Stimulated activated naive B cell treated with anti-CD40 and anti-IgM and Interleukin-4, amounts not matched to agents 10 μg/mL and 1 μg/mL and 100 μg/mL, for 72 hours (primary cell): ENCODE measurements at regions not wholly inside any gene's neighbourhood (a gene's known extent, or its start where the extent isn't known, plus 50 kb on each side); places are given as distances from the start of the nearest gene placed in this dataset.

Source experiments
- ATAC-seq, 2 donors: fragments of 150-1000 bp; cut with Tn5 transposase; replicated peaks; 2 replicates each; pipeline ENCODE4 v1.10.0; 2021; ENCODE audit warnings: moderate library complexity in 1 of 2
- DNase-seq: peaks from one replicate; pipeline ENCODE4 v3.0.0; 2021
- H3K27ac Mint-ChIP-seq: one replicate; pipeline ENCODE4 v1.8.0; 2022; ENCODE audit warnings: mild to moderate bottlenecking, mixed read lengths
- H3K27me3 Mint-ChIP-seq, 2 donors: one replicate each; pipeline ENCODE4 v1.8.0; 2022; ENCODE audit warnings: mixed read lengths in 2 of 2
- H3K36me3 Mint-ChIP-seq, 2 donors: one replicate each; pipeline ENCODE4 v1.8.0; 2022; ENCODE audit warnings: mixed read lengths in 2 of 2, mild to moderate bottlenecking in 1 of 2
- H3K4me1 Mint-ChIP-seq, 2 donors: one replicate each; pipeline ENCODE4 v1.8.0; 2022; ENCODE audit warnings: mixed read lengths in 2 of 2, mild to moderate bottlenecking in 1 of 2
- H3K4me3 Mint-ChIP-seq, 2 donors: one replicate each; pipeline ENCODE4 v1.8.0; 2022; ENCODE audit warnings: mild to moderate bottlenecking in 2 of 2, mixed read lengths in 2 of 2, moderate library complexity in 1 of 2
- H3K9me3 Mint-ChIP-seq, 2 donors: one replicate each; pipeline ENCODE4 v1.8.0; 2022; ENCODE audit warnings: mixed read lengths in 2 of 2, mild to moderate bottlenecking in 1 of 2

GRCh38 chr3:144182501-144182900 lies 210.9 kb downstream of the DIPK2A start:
- no peaks in the 10 kb centered on the region for H3K4me1 Mint-ChIP-seq
- peaks cover 0 to 4% of the 10 kb centered on the region in 2 donors for H3K9me3 Mint-ChIP-seq
- H3K27ac Mint-ChIP-seq: no peak overlapping the region
- no peaks in the 10 kb centered on the region for H3K36me3 Mint-ChIP-seq
- H3K4me3 Mint-ChIP-seq: no peak overlapping the region
- DNase-seq (no peak), ATAC-seq (no peak)
- H3K27me3 Mint-ChIP-seq: peaks cover 0 to 4% of the 10 kb centered on the region in 2 donors

- Mint-ChIP-seq H3K4me1 (no peaks in the 10 kb centered on the region), H3K27me3 (peaks cover 0 to 4% of the 10 kb centered on the region in 2 donors)
- no peak for DNase-seq
These were observed 213.7 kb downstream of the DIPK2A start for GRCh38 chr3:144185276-144185675.

DNA sequence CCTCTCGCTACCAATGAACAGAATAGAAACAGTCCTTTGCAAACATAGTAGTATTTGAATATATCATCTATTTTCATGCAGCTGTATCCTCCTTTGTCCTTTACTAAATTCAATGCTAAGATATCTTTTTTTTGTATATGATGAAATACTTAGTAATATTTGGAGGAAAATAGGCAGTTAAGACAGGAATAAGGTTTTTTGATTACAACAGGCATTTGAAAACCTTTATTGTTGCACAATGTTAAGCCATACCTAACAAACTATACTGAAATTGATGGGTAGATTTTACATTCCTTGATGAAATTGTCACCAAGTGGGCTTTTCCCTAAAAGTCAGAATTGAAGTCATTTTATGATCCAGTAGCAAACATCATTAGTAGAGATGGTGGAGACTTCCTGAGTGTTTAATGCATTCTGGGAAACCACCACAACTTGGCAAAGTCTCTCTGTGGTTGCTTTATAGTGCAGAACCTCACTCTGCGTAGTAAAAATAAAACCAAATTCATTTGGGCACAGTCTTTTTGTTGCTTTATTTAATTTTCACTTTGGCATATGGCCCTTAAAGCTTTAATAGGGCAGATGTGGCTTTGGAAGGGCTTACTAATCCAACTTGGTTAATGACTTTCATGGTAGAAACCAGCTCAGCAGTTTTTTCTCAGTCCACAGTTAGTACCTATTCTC lies 216.0 kb downstream of the DIPK2A start:
- Mint-ChIP-seq H3K27me3 (peaks cover 0 to 4% of the 10 kb centered on the region in 2 donors), H3K36me3 (no peaks in the 10 kb centered on the region)
- DNase-seq: no peak

More at GRCh38 chr3:144185276-144185675, 213.7 kb downstream of the DIPK2A start:
- Mint-ChIP-seq H3K27ac (no peak overlapping the region), H3K9me3 (peaks cover 0 to 4% of the 10 kb centered on the region in 2 donors), H3K4me3 (no peak overlapping the region), H3K36me3 (no peaks in the 10 kb centered on the region)
- no peak for ATAC-seq

DNA sequence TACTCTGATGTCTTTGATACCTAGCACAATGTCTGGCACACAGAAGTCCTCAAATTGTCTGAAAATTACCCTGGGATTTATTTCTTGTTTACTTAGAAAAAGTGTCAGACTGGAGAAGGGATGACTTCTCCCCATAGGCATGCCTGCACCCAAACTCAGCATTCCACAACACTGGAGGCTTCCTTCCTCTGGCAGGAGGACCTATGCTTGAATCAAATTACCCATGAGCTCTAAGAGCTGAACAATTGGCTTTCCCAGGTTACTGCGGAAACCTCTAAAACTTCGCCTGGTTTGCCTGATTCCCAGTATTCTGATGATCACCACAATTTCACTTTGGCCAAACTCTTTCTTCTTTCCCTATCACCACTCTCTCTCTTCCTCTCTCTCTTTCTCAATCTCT lies 217.4 kb downstream of the DIPK2A start:
- H3K27me3 Mint-ChIP-seq: peaks cover 0 to 4% of the 10 kb centered on the region in 2 donors
- no peak overlapping the region for H3K4me3 Mint-ChIP-seq
- ATAC-seq (no peak), DNase-seq (no peak)
- H3K36me3 Mint-ChIP-seq: no peaks in the 10 kb centered on the region
- no peak overlapping the region for H3K27ac Mint-ChIP-seq
- no peaks in the 10 kb centered on the region for H3K4me1 Mint-ChIP-seq
- H3K9me3 Mint-ChIP-seq: peaks cover 6 to 14% of the 10 kb centered on the region in 2 donors

More for the DNA sequence above, 216.0 kb downstream of the DIPK2A start:
- H3K4me1 Mint-ChIP-seq: no peaks in the 10 kb centered on the region
- no peak overlapping the region for H3K4me3 Mint-ChIP-seq
- no peak overlapping the region for H3K27ac Mint-ChIP-seq
- ATAC-seq: no peak
- peaks cover 0 to 7% of the 10 kb centered on the region in 2 donors for H3K9me3 Mint-ChIP-seq

GRCh38 chr3:144197116-144197515 lies 225.5 kb downstream of the DIPK2A start:
- ATAC-seq (no peak), DNase-seq (no peak)
- H3K9me3 Mint-ChIP-seq: peaks cover 15 to 17% of the 10 kb centered on the region in 2 donors
- no peak overlapping the region for H3K27ac Mint-ChIP-seq
- H3K4me3 Mint-ChIP-seq: no peak overlapping the region
- peaks cover 0 to 6% of the 10 kb centered on the region in 2 donors for H3K36me3 Mint-ChIP-seq
- H3K4me1 Mint-ChIP-seq: no peaks in the 10 kb centered on the region
- peaks cover 0 to 6% of the 10 kb centered on the region in 2 donors for H3K27me3 Mint-ChIP-seq

- Mint-ChIP-seq H3K27me3 (peaks cover 0 to 6% of the 10 kb centered on the region in 2 donors), H3K36me3 (peaks cover 0 to 6% of the 10 kb centered on the region in 2 donors), H3K27ac (no peak overlapping the region), H3K9me3 (peaks cover 15 to 17% of the 10 kb centered on the region in 2 donors), H3K4me3 (no peak overlapping the region), H3K4me1 (no peaks in the 10 kb centered on the region)
- DNase-seq (no peak), ATAC-seq (no peak)
These were observed 226.0 kb downstream of the DIPK2A start for GRCh38 chr3:144197582-144197981.

DNA sequence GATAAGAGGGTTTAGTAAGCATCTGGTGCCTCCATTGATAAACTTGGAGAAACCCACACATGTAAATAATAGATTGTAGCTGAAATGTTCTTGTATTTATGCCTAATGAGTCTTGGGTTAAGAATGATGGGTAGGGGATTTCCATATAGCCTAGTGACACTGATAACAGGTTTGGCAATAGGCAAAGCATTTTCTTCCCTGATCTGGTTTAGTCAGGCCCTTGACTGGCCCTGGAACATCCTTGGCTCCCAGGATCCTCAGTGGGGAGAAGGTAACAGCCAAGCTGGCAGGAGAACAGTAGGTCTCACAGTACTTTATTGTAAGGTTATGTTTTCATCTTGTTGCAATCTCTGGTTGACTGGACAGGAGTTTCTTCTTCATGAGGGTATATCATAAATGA lies 228.4 kb downstream of the DIPK2A start:
- ATAC-seq: no peak
- peaks cover 2 to 4% of the 10 kb centered on the region in 2 donors for H3K9me3 Mint-ChIP-seq
- H3K27ac Mint-ChIP-seq: no peak overlapping the region
- H3K4me1 Mint-ChIP-seq: no peaks in the 10 kb centered on the region
- DNase-seq: no peak
- no peak overlapping the region for H3K4me3 Mint-ChIP-seq
- H3K36me3 Mint-ChIP-seq: peaks cover 0 to 2% of the 10 kb centered on the region in 2 donors
- H3K27me3 Mint-ChIP-seq: peaks cover 0 to 6% of the 10 kb centered on the region in 2 donors

GRCh38 chr3:144200466-144200865 lies 228.8 kb downstream of the DIPK2A start:
- Mint-ChIP-seq H3K4me3 (no peak overlapping the region), H3K9me3 (peaks cover 0 to 2% of the 10 kb centered on the region in 2 donors), H3K27ac (no peak overlapping the region), H3K4me1 (no peaks in the 10 kb centered on the region), H3K36me3 (no peaks in the 10 kb centered on the region), H3K27me3 (peaks cover 0 to 4% of the 10 kb centered on the region in 2 donors)
- no peak for ATAC-seq
- no peak for DNase-seq

DNA sequence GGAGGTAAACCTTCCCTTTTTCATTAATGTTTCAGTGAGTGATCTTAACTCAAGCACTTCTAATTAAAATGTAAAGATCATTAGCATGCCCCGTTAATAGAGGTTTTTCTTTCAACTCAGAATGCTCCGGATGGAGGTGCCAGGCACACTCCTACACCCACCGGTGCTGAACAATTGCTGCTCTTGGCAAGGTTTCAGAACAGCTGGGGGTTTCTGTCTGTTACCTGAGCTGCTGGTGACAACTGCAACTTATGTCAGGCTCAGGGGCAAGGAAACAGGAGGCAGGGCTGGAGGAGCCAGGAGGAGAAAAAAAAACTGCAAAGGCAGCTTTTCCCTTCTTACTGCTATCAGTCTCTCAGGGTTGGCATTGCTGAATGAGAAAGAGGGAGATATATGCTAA lies 250.1 kb downstream of the DIPK2A start:
- Mint-ChIP-seq H3K9me3 (peaks cover 2 to 4% of the 10 kb centered on the region in 2 donors), H3K27ac (no peak overlapping the region), H3K4me3 (no peak overlapping the region), H3K27me3 (peaks cover 4 to 6% of the 10 kb centered on the region in 2 donors), H3K4me1 (no peaks in the 10 kb centered on the region), H3K36me3 (no peaks in the 10 kb centered on the region)
- ATAC-seq (no peak), DNase-seq (no peak)

- Mint-ChIP-seq H3K4me3 (no peak overlapping the region), H3K27ac (no peak overlapping the region), H3K36me3 (no peaks in the 10 kb centered on the region), H3K27me3 (peaks cover 0 to 10% of the 10 kb centered on the region in 2 donors), H3K9me3 (no peaks in the 10 kb centered on the region), H3K4me1 (no peaks in the 10 kb centered on the region)
- no peak for ATAC-seq
- DNase-seq: no peak
These were observed 257.7 kb downstream of the DIPK2A start for GRCh38 chr3:144229330-144229729.

- no peaks in the 10 kb centered on the region for H3K9me3 Mint-ChIP-seq
- H3K36me3 Mint-ChIP-seq: no peaks in the 10 kb centered on the region
- H3K27me3 Mint-ChIP-seq: peaks cover 0 to 10% of the 10 kb centered on the region in 2 donors
- no peak overlapping the region for H3K27ac Mint-ChIP-seq
- H3K4me1 Mint-ChIP-seq: no peaks in the 10 kb centered on the region
- no peak overlapping the region for H3K4me3 Mint-ChIP-seq
- no peak for ATAC-seq
- no peak for DNase-seq
These were observed 258.3 kb downstream of the DIPK2A start for GRCh38 chr3:144229953-144230352.

DNA sequence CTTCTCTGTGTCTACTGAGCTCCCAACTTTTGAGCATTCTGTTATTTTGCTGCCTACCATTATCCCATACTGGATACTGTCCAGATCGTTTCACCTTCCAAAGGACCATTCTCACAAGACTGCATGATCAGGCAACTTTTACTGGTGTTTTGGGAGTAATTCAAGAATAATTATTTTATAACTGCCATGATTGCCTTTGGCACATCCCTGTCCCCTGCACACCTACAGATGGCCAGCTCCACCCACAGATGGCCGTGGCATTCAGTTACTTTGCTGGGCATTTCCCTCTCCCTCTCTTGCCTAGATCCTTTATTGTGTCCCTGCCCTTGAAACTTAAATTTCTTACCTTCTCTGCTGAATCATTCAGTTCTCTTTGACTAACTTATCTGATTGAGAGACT lies 263.9 kb downstream of the DIPK2A start:
- Mint-ChIP-seq H3K4me1 (no peaks in the 10 kb centered on the region), H3K36me3 (no peaks in the 10 kb centered on the region), H3K4me3 (no peak overlapping the region), H3K27ac (no peak overlapping the region), H3K9me3 (no peaks in the 10 kb centered on the region), H3K27me3 (peaks cover 0 to 5% of the 10 kb centered on the region in 2 donors)
- ATAC-seq (no peak), DNase-seq (no peak)

DNA sequence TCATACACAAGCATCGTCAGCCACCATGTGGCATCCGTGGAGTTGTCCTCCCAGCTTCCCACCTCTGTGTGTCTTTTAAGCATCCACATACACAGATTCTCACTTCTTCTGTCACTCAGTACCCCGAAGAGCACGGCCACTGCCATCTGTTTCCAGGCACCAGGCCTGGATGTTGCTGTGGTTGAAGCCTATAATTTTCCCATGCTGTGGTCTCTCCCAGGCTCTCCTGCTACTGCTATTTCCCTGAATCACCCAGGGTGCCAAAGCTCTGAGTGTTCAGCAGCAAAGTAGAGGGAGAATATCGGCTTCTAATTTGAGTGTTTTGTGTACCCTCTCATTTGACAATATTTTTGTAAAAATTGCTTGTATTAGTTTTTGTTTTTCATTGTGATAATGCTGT lies 265.7 kb downstream of the DIPK2A start:
- Mint-ChIP-seq H3K4me3 (no peak overlapping the region), H3K36me3 (no peaks in the 10 kb centered on the region), H3K9me3 (no peaks in the 10 kb centered on the region), H3K27ac (no peak overlapping the region), H3K4me1 (no peaks in the 10 kb centered on the region), H3K27me3 (peaks cover 0 to 5% of the 10 kb centered on the region in 2 donors)
- DNase-seq (no peak), ATAC-seq (no peak)

- Mint-ChIP-seq H3K9me3 (no peaks in the 10 kb centered on the region), H3K36me3 (no peaks in the 10 kb centered on the region), H3K4me1 (no peaks in the 10 kb centered on the region), H3K27ac (no peak overlapping the region), H3K4me3 (no peak overlapping the region), H3K27me3 (peaks cover 0 to 6% of the 10 kb centered on the region in 2 donors)
- no peak for ATAC-seq
- no peak for DNase-seq
These were observed 269.8 kb downstream of the DIPK2A start for GRCh38 chr3:144241404-144241803.

- no peaks in the 10 kb centered on the region for H3K36me3 Mint-ChIP-seq
- no peaks in the 10 kb centered on the region for H3K9me3 Mint-ChIP-seq
- H3K4me3 Mint-ChIP-seq: no peak overlapping the region
- H3K4me1 Mint-ChIP-seq: no peaks in the 10 kb centered on the region
- peaks cover 0 to 6% of the 10 kb centered on the region in 2 donors for H3K27me3 Mint-ChIP-seq
- no peak for DNase-seq
- ATAC-seq: no peak
- no peak overlapping the region for H3K27ac Mint-ChIP-seq
These were observed 271.1 kb downstream of the DIPK2A start for GRCh38 chr3:144242747-144243146.
